B cell (primary cell): ENCODE measurements at regions not wholly inside any gene's neighbourhood (a gene's known extent, or its start where the extent isn't known, plus 50 kb on each side); places are given as distances from the start of the nearest gene placed in this dataset.

ENCODE experiments used
- ATAC-seq: fragments of 200-7000 bp; cut with Tn5 transposase; one replicate; pipeline ENCODE4 v1.10.0; 2021; ENCODE audit warnings: low read depth, mild to moderate bottlenecking, moderate number of reproducible peaks, moderate library complexity
- CTCF ChIA-PET: fragments of 350-600 bp; sonication (Branson Sonifier 250); formaldehyde crosslinking; loops from one replicate; lab custom pipeline; 2021; ENCODE audit warnings: antibody characterized with exemption, inconsistent platforms; lab: Charles Lee
- POLR2A ChIA-PET: fragments of 350-600 bp; sonication (Branson Sonifier 250); formaldehyde crosslinking; loops from one replicate; lab custom pipeline; 2021; ENCODE audit warnings: antibody characterized with exemption; lab: Charles Lee
- DNase-seq: peaks from one replicate; pipeline ENCODE4 v3.0.0; 2013
- H2AFZ ChIP-seq: 2 replicates; pipeline ENCODE4 v1.6.1; 2012; ENCODE audit warnings: mild to moderate bottlenecking, low read depth, low read length; ENCODE audit not compliant: insufficient read depth, poor library complexity, severe bottlenecking
- H3K27ac ChIP-seq, 2 donors: 1 replicate in 1 of 2; 2 replicates in 1 of 2; pipeline ENCODE4 v1.5.1; 2012 to 2013; ENCODE audit warnings: low read length in 2 of 2, mild to moderate bottlenecking in 2 of 2, moderate library complexity in 1 of 2
- H3K27me3 ChIP-seq, 4 experiments: fragments of 200-600 bp in 1 of 4; sonication (generic) in 1 of 4; replicated peaks in 1 of 4; 1 replicate in 2 of 4; 2 replicates in 2 of 4; pipeline versions ENCODE4 v1.6.1 to v1.7.0; 2013 to 2016; ENCODE audit warnings: low read length in 3 of 4, mild to moderate bottlenecking in 2 of 4, mixed read lengths in 1 of 4, moderate library complexity in 1 of 4; ENCODE audit not compliant: insufficient read depth in 4 of 4, control insufficient read depth in 3 of 4; ENCODE audit errors: control extremely low read depth in 1 of 4
- H3K36me3 ChIP-seq, 2 experiments: replicated peaks in 1 of 2; 1 replicate in 1 of 2; 2 replicates in 1 of 2; pipeline versions ENCODE4 v1.6.1 to v1.7.1; 2013; ENCODE audit warnings: low read length in 1 of 2; ENCODE audit not compliant: insufficient read depth in 2 of 2, control insufficient read depth in 1 of 2; ENCODE audit errors: control extremely low read depth in 1 of 2, extremely low read depth in 1 of 2
- H3K4me1 ChIP-seq, 2 donors: fragments of 200-600 bp in 1 of 2; sonication (generic) in 1 of 2; 1 replicate in 1 of 2; 2 replicates in 1 of 2; pipeline versions ENCODE4 v1.5.1 to v1.6.1; 2013 to 2017; ENCODE audit warnings: low read length in 2 of 2; ENCODE audit not compliant: control insufficient read depth in 2 of 2, insufficient read depth in 2 of 2
- H3K4me2 ChIP-seq: replicated peaks from 2 replicates; pipeline ENCODE3; 2012; ENCODE audit warnings: mild to moderate bottlenecking, low read depth, low read length; ENCODE audit not compliant: poor library complexity, severe bottlenecking
- H3K4me3 ChIP-seq, 5 experiments: fragments of 200-600 bp in 1 of 5; sonication (generic) in 1 of 5; 1 replicate in 3 of 5; 2 replicates in 2 of 5; pipeline versions ENCODE4 v1.5.1 to v1.7.0; 2011 to 2016; ENCODE audit warnings: low read length in 4 of 5, mild to moderate bottlenecking in 4 of 5, low read depth in 2 of 5, control low read depth in 1 of 5, moderate library complexity in 1 of 5; ENCODE audit not compliant: insufficient read depth in 1 of 5; ENCODE audit errors: control extremely low read depth in 1 of 5, extremely low read depth in 1 of 5
- H3K79me2 ChIP-seq: fragments of 200-600 bp; sonication (generic); one replicate; pipeline ENCODE4 v1.6.0; 2016; ENCODE audit warnings: low read length; ENCODE audit not compliant: control insufficient read depth, insufficient read depth
- H3K9ac ChIP-seq: fragments of 200-600 bp; sonication (generic); 2 replicates; pipeline ENCODE4 v1.6.1; 2017; ENCODE audit warnings: mild to moderate bottlenecking, low read length, moderate library complexity
- H3K9me3 ChIP-seq, 3 donors: one replicate each; pipeline versions ENCODE4 v1.6.1 to v1.7.1; 2013; ENCODE audit warnings: low read length in 2 of 3; ENCODE audit not compliant: control insufficient read depth in 2 of 3, insufficient read depth in 1 of 3; ENCODE audit errors: control extremely low read depth in 1 of 3
- H4K20me1 ChIP-seq: 2 replicates; pipeline ENCODE4 v1.6.0; 2012; ENCODE audit warnings: mild to moderate bottlenecking, low read length; ENCODE audit not compliant: insufficient read depth, control insufficient read depth, poor library complexity, severe bottlenecking
- H3K27ac Mint-ChIP-seq: one replicate; pipeline ENCODE4 v1.8.0; 2021; ENCODE audit warnings: mixed read lengths
- H3K27me3 Mint-ChIP-seq: one replicate; pipeline ENCODE4 v1.8.0; 2021; ENCODE audit warnings: mixed read lengths
- H3K4me1 Mint-ChIP-seq: one replicate; pipeline ENCODE4 v1.8.0; 2021; ENCODE audit warnings: mixed read lengths
- H3K4me3 Mint-ChIP-seq: one replicate; pipeline ENCODE4 v1.8.0; 2021; ENCODE audit warnings: mixed read lengths
- H3K9me3 Mint-ChIP-seq: one replicate; pipeline ENCODE4 v1.8.0; 2022; ENCODE audit warnings: mixed read lengths; ENCODE audit not compliant: insufficient read depth
- EZH2 ChIP-seq: IDR thresholded peaks from 2 replicates; pipeline ENCODE4 v1.6.1; 2012; ENCODE audit warnings: borderline replicate concordance, low read depth, mild to moderate bottlenecking, moderate library complexity, low read length; ENCODE audit not compliant: insufficient read depth, poor library complexity, severe bottlenecking
- WGBS: methylation state at CpG from one replicate; pipeline ENCODE4 v1.1.5; 2013; ENCODE audit warnings: missing lambda C conversion rate; ENCODE audit not compliant: insufficient coverage; 5-methylcytosine and 5-hydroxymethylcytosine counted together
- intact Hi-C: fragments of 100-400 bp; cut with micrococcal nuclease; formaldehyde crosslinking; loops from one replicate; pipeline ENCODE4 v1.10.0; 2022
- TF ChIP-seq, protein P1 (sequence below): fragments of 200-600 bp; IDR thresholded peaks from one replicate; pipeline ENCODE4 v1.8.0; 2022; ENCODE audit warnings: antibody characterized with exemption, mild to moderate bottlenecking

DNA sequence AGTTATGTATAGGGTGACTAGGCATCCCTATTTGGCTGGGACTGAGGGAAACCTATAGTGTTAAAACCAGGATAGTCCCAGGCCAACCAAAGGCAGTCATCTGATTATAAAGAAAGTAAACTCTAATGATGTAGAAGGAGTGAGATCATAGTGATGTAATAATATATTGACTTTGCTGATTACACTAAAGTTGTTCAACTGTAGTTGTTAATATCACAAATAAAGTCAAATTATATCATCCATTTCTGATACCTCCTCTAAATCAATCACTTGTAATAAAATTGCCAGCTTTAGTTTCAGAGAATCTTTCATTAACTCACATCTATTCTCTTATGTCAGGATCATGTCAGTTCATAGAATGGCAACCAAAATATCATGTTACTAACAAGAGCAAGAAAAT, 98.6 kb downstream of the FOXB1 start:
- Histone ChIP-seq H3K27ac (no peak overlapping the region), H3K9me3 (no peaks in the 10 kb centered on the region), H3K9ac (no peak overlapping the region), H2AFZ (no peak overlapping the region), H3K4me2 (no peak overlapping the region), H4K20me1 (no peaks in the 10 kb centered on the region), H3K36me3 (no peaks in the 10 kb centered on the region), H3K79me2 (no peaks in the 10 kb centered on the region), H3K4me1 (no peaks in the 10 kb centered on the region), H3K4me3 (no peak overlapping the region), H3K27me3 (peaks cover 0 to 4% (median 3%) of the 10 kb centered on the region in 4 experiments)
- Mint-ChIP-seq H3K4me1 (no peaks in the 10 kb centered on the region), H3K27ac (no peak overlapping the region), H3K27me3 (peaks cover 19% of the 10 kb centered on the region), H3K9me3 (no peaks in the 10 kb centered on the region), H3K4me3 (no peak overlapping the region)
- POLR2A ChIA-PET: no interaction called here
- intact Hi-C loops: no loop called here
- DNase-seq (no peak), ATAC-seq (no peak)
- CTCF ChIA-PET: no interaction called here
- TF ChIP-seq EZH2: no peak
- TF ChIP-seq, protein P1, sequence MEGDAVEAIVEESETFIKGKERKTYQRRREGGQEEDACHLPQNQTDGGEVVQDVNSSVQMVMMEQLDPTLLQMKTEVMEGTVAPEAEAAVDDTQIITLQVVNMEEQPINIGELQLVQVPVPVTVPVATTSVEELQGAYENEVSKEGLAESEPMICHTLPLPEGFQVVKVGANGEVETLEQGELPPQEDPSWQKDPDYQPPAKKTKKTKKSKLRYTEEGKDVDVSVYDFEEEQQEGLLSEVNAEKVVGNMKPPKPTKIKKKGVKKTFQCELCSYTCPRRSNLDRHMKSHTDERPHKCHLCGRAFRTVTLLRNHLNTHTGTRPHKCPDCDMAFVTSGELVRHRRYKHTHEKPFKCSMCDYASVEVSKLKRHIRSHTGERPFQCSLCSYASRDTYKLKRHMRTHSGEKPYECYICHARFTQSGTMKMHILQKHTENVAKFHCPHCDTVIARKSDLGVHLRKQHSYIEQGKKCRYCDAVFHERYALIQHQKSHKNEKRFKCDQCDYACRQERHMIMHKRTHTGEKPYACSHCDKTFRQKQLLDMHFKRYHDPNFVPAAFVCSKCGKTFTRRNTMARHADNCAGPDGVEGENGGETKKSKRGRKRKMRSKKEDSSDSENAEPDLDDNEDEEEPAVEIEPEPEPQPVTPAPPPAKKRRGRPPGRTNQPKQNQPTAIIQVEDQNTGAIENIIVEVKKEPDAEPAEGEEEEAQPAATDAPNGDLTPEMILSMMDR: no peak

DNA sequence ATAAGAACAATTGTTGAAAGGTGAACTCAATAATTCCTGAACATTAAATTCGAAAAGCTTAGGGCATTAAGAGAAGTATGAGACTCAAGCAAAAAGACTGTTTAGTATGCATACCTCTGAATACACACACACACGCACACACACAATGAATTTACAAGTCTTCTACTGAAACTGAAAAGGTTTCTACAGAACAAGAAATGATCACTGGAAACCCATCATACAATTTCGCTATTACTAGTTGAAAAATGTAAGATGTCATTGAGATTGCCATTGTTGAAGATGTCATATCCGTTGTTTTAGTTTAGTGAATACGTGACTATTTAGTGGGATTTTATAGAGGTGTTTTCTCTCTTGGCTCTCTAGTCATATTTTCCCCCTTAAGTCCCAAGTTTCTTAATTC, 106.8 kb downstream of the FOXB1 start:
- ChIA-PET CTCF (no interaction called here), POLR2A (no interaction called here)
- Histone ChIP-seq H3K79me2 (no peaks in the 10 kb centered on the region), H3K4me1 (no peaks in the 10 kb centered on the region), H3K36me3 (no peaks in the 10 kb centered on the region), H3K27ac (no peak overlapping the region), H3K27me3 (peaks cover 0 to 4% (median 0%) of the 10 kb centered on the region in 4 experiments), H4K20me1 (no peaks in the 10 kb centered on the region), H3K9ac (no peak overlapping the region), H2AFZ (no peak overlapping the region), H3K4me3 (no peak overlapping the region), H3K4me2 (no peak overlapping the region), H3K9me3 (no peaks in the 10 kb centered on the region)
- TF ChIP-seq EZH2: no peak
- TF ChIP-seq, protein P1: no peak
- WGBS: no CpG with 5 or more reads among the region's 5 CpGs
- Mint-ChIP-seq H3K4me3 (no peak overlapping the region), H3K9me3 (no peaks in the 10 kb centered on the region), H3K27ac (no peak overlapping the region), H3K4me1 (no peaks in the 10 kb centered on the region), H3K27me3 (peaks cover 32% of the 10 kb centered on the region)
- no peak for ATAC-seq
- intact Hi-C loops: no loop called here
- no peak for DNase-seq
